IMR-90 (cell line): ENCODE measurements at regions not wholly inside any gene's neighbourhood (a gene's known extent, or its start where the extent isn't known, plus 50 kb on each side); places are given as distances from the start of the nearest gene placed in this dataset.

Experiments used
- ATAC-seq: fragments of 200-7000 bp; cut with Tn5 transposase; 2 replicates; pipeline ENCODE4 v1.9.1; 2020; ENCODE audit warnings: low read depth, mild to moderate bottlenecking, moderate library complexity
- BruUV-seq: library from RNA; stranded (reverse); fragments of 400-500 nt; replicated peaks from 2 replicates; lab custom pipeline; 2021; lab: Mats Ljungman, UMichigan
- CTCF ChIA-PET: fragments of 300-600 bp; formaldehyde crosslinking; extraction: SDS; loops from one replicate; lab custom pipeline; 2021; ENCODE audit warnings: antibody characterized with exemption; lab: Yijun Ruan, JAX
- POLR2A ChIA-PET: fragments of 300-600 bp; sonication (Branson Sonifier 250); formaldehyde crosslinking; loops from one replicate; lab custom pipeline; 2022; ENCODE audit warnings: antibody characterized with exemption; ENCODE audit not compliant: unreplicated experiment; lab: Charles Lee
- DNase-seq: peaks from one replicate; pipeline ENCODE4 v3.0.0; 2013
- H2AFZ ChIP-seq: replicated peaks from 2 replicates; pipeline ENCODE3; 2013; ENCODE audit warnings: low read length, mild to moderate bottlenecking; ENCODE audit not compliant: poor library complexity
- H2AK5ac ChIP-seq: 2 replicates; pipeline ENCODE4 v1.6.1; 2013; ENCODE audit warnings: low read depth, low read length, inconsistent platforms
- H2AK9ac ChIP-seq: replicated peaks from 2 replicates; pipeline ENCODE3; 2013; ENCODE audit warnings: mild to moderate bottlenecking, low read depth, low read length, moderate library complexity; ENCODE audit not compliant: poor library complexity
- H2BK120ac ChIP-seq: 2 replicates; pipeline ENCODE4 v1.6.1; 2013; ENCODE audit warnings: low read depth, low read length, inconsistent platforms
- H2BK15ac ChIP-seq: 3 replicates; pipeline ENCODE4 v1.6.1; 2013; ENCODE audit warnings: low read depth, low read length, inconsistent platforms
- H2BK20ac ChIP-seq: 2 replicates; pipeline ENCODE4 v1.6.1; 2013; ENCODE audit warnings: low read depth, mild to moderate bottlenecking, inconsistent platforms, low read length, moderate library complexity
- H2BK5ac ChIP-seq: 2 replicates; pipeline ENCODE4 v1.6.1; 2013; ENCODE audit warnings: mild to moderate bottlenecking, low read depth, low read length, inconsistent platforms; ENCODE audit not compliant: poor library complexity, severe bottlenecking
- H3K14ac ChIP-seq: replicated peaks from 2 replicates; pipeline ENCODE4 v1.6.1; 2013; ENCODE audit warnings: low read depth, low read length, inconsistent platforms
- H3K18ac ChIP-seq: 2 replicates; pipeline ENCODE4 v1.6.1; 2013; ENCODE audit warnings: low read depth, low read length, control low read depth
- H3K23ac ChIP-seq: 2 replicates; pipeline ENCODE4 v1.6.1; 2013; ENCODE audit warnings: low read depth, low read length, inconsistent platforms
- H3K27ac ChIP-seq: 2 replicates; pipeline ENCODE4 v1.5.1; 2013; ENCODE audit warnings: mild to moderate bottlenecking, control low read depth, low read length; ENCODE audit not compliant: insufficient read depth
- H3K27me3 ChIP-seq: 2 replicates; pipeline ENCODE4 v1.6.1; 2013; ENCODE audit warnings: low read length; ENCODE audit not compliant: control insufficient read depth, insufficient read depth
- H3K36me3 ChIP-seq: 2 replicates; pipeline ENCODE4 v1.6.1; 2013; ENCODE audit warnings: low read length, mixed read lengths; ENCODE audit not compliant: control insufficient read depth, insufficient read depth
- H3K4ac ChIP-seq: 2 replicates; pipeline ENCODE4 v1.6.1; 2013; ENCODE audit warnings: low read depth, low read length, inconsistent platforms
- H3K4me1 ChIP-seq: 2 replicates; pipeline ENCODE4 v1.6.1; 2013; ENCODE audit warnings: low read length, mixed read lengths; ENCODE audit not compliant: control insufficient read depth, insufficient read depth
- H3K4me2 ChIP-seq: 2 replicates; pipeline ENCODE4 v1.6.1; 2013; ENCODE audit warnings: low read depth, mild to moderate bottlenecking, control low read depth, low read length, moderate library complexity
- H3K4me3 ChIP-seq: 2 replicates; pipeline ENCODE4 v1.5.1; 2013; ENCODE audit warnings: low read depth, mild to moderate bottlenecking, control low read depth, low read length, moderate library complexity; ENCODE audit not compliant: insufficient read depth
- H3K56ac ChIP-seq: 2 replicates; pipeline ENCODE4 v1.6.1; 2013; ENCODE audit warnings: low read length, inconsistent platforms; ENCODE audit not compliant: insufficient read depth; ENCODE audit errors: extremely low read depth
- H3K79me1 ChIP-seq, 2 experiments: 2 replicates each; pipeline ENCODE4 v1.6.1; 2013; ENCODE audit warnings: low read length in 2 of 2, inconsistent platforms in 1 of 2, low read depth in 1 of 2
- H3K9ac ChIP-seq: 2 replicates; pipeline ENCODE4 v1.6.1; 2013; ENCODE audit warnings: low read depth, low read length, control low read depth
- H3K9me1 ChIP-seq: 2 replicates; pipeline ENCODE4 v1.6.1; 2013; ENCODE audit warnings: low read length, inconsistent platforms; ENCODE audit not compliant: insufficient read depth
- H3K9me3 ChIP-seq: 2 replicates; pipeline ENCODE4 v1.6.1; 2013; ENCODE audit warnings: low read length; ENCODE audit not compliant: control insufficient read depth, insufficient read depth
- H4K20me1 ChIP-seq: 2 replicates; pipeline ENCODE4 v1.6.1; 2013; ENCODE audit warnings: low read length, inconsistent platforms; ENCODE audit not compliant: insufficient read depth
- H4K5ac ChIP-seq: 2 replicates; pipeline ENCODE4 v1.6.1; 2013; ENCODE audit warnings: mild to moderate bottlenecking, low read depth, low read length, control low read depth
- H4K8ac ChIP-seq, 2 experiments: 2 replicates each; pipeline ENCODE4 v1.6.1; 2013; ENCODE audit warnings: low read depth in 2 of 2, low read length in 2 of 2, control low read depth in 1 of 2, inconsistent platforms in 1 of 2
- H4K91ac ChIP-seq: 2 replicates; pipeline ENCODE4 v1.6.1; 2013; ENCODE audit warnings: low read depth, low read length, inconsistent platforms; ENCODE audit not compliant: insufficient read depth
- BHLHE40 ChIP-seq: fragments of 150-350 bp; IDR thresholded peaks from 2 replicates; pipeline ENCODE4 v1.6.1; 2016; ENCODE audit warnings: mild to moderate bottlenecking, low read depth, low read length
- CEBPB ChIP-seq: IDR thresholded peaks from 2 replicates; pipeline ENCODE4 v1.6.1; 2012; ENCODE audit warnings: low read depth, low read length, improper control_type of control experiment
- CHD1 ChIP-seq: IDR thresholded peaks from 2 replicates; pipeline ENCODE4 v1.6.1; 2012; ENCODE audit warnings: low read depth, low read length, improper control_type of control experiment
- ELK1 ChIP-seq: fragments of 150-350 bp; IDR thresholded peaks from 2 replicates; pipeline ENCODE4 v1.6.1; 2016; ENCODE audit warnings: low read depth, mild to moderate bottlenecking, low read length, moderate library complexity, borderline replicate concordance
- FOS ChIP-seq: fragments of 150-350 bp; IDR thresholded peaks from 2 replicates; pipeline ENCODE4 v1.6.1; 2016; ENCODE audit warnings: low read depth, low read length
- MAFK ChIP-seq: IDR thresholded peaks from 2 replicates; pipeline ENCODE4 v1.6.1; 2012; ENCODE audit warnings: low read depth, low read length, improper control_type of control experiment
- MAZ ChIP-seq: IDR thresholded peaks from 2 replicates; pipeline ENCODE4 v1.6.1; 2012; ENCODE audit warnings: low read depth, mild to moderate bottlenecking, low read length, improper control_type of control experiment, moderate library complexity, borderline replicate concordance
- MXI1 ChIP-seq: IDR thresholded peaks from 2 replicates; pipeline ENCODE4 v1.6.1; 2012; ENCODE audit warnings: low read depth, mild to moderate bottlenecking, low read length, moderate library complexity, borderline replicate concordance
- NFE2L2 ChIP-seq: fragments of 150-350 bp; IDR thresholded peaks from 2 replicates; pipeline ENCODE4 v1.6.1; 2016; ENCODE audit warnings: low read depth, mild to moderate bottlenecking, low read length
- POLR2A ChIP-seq: IDR thresholded peaks from 2 replicates; pipeline ENCODE4 v1.6.1; 2012; ENCODE audit warnings: mild to moderate bottlenecking, low read depth, low read length
- RAD21 ChIP-seq: IDR thresholded peaks from 2 replicates; pipeline ENCODE4 v1.6.1; 2012; ENCODE audit warnings: low read length, improper control_type of control experiment
- RCOR1 ChIP-seq: IDR thresholded peaks from 2 replicates; pipeline ENCODE4 v1.6.1; 2012; ENCODE audit warnings: mild to moderate bottlenecking, low read length, improper control_type of control experiment; ENCODE audit not compliant: insufficient replicate concordance
- RFX5 ChIP-seq: IDR thresholded peaks from 2 replicates; pipeline ENCODE4 v1.8.0; 2012; ENCODE audit warnings: low read depth, mild to moderate bottlenecking, low read length, moderate library complexity
- SMC3 ChIP-seq: fragments of 150-350 bp; IDR thresholded peaks from 2 replicates; pipeline ENCODE4 v1.6.1; 2016; ENCODE audit warnings: low read depth, mild to moderate bottlenecking, antibody characterized with exemption, low read length, moderate library complexity
- USF2 ChIP-seq: fragments of 150-350 bp; IDR thresholded peaks from 2 replicates; pipeline ENCODE4 v1.6.1; 2017; ENCODE audit warnings: mild to moderate bottlenecking, antibody characterized with exemption, low read length, low read depth
- WGBS, 2 experiments: methylation state at CpG; one replicate each; pipeline versions ENCODE4 v1.1.5 to v1.1.7; 2013; ENCODE audit warnings: missing lambda C conversion rate in 2 of 2; ENCODE audit not compliant: insufficient read length in 1 of 2; ENCODE audit errors: extremely low coverage in 2 of 2; 5-methylcytosine and 5-hydroxymethylcytosine counted together
- dilution Hi-C: fragments of 300-500 bp; cut with HindIII; formaldehyde crosslinking; loops from one replicate; pipeline ENCODE4 v1.14.3; 2018; ENCODE audit warnings: low sequenced_read_pairs; ENCODE audit not compliant: unreplicated experiment
- in situ Hi-C: fragments of 300-500 bp; cut with MboI; formaldehyde crosslinking; loops from 3 replicates; pipeline ENCODE4 v1.14.3; 2019; ENCODE audit warnings: low sequenced_read_pairs, inconsistent platforms, mixed read lengths
- intact Hi-C: fragments of 100-400 bp; cut with micrococcal nuclease; formaldehyde crosslinking; loops from 2 replicates; pipeline ENCODE4 v1.10.0; 2022
- TF ChIP-seq, protein P1 (sequence below): conservative IDR thresholded peaks from 2 replicates; pipeline ENCODE4 v1.5.1; 2012; ENCODE audit warnings: mild to moderate bottlenecking, low read depth, low read length, improper control_type of control experiment

- H3K79me1 ChIP-seq, result no peaks in the 10 kb centered on the region
- no peak for DNase-seq
These were observed 136.5 kb upstream of the RBMS3 start for GRCh38 chr3:29144361-29144760.

More at GRCh38 chr3:29144361-29144760, 136.5 kb upstream of the RBMS3 start:
- H3K9me3 ChIP-seq, result no peaks in the 10 kb centered on the region
- intact Hi-C loops, result loop anchor here (2.0 to 5.0 kb wide), 2 partner anchors 136 to 618 kb away; partner anchors contain the start of gene RBMS3
- no peak overlapping the region for H2AFZ ChIP-seq
- no peaks in the 10 kb centered on the region for H4K20me1 ChIP-seq
- no peak overlapping the region for H2BK20ac ChIP-seq
- H3K14ac ChIP-seq, result no peak overlapping the region
- H3K4me3 ChIP-seq, result no peak overlapping the region
- H2BK5ac ChIP-seq, result no peak overlapping the region
- BruUV-seq, result no TSS peak
- CTCF ChIA-PET, result no interaction called here
- in situ Hi-C loops, result no loop called here
- no peak overlapping the region for H3K9ac ChIP-seq
- peak overlapping the region; percentile 26 for H2BK120ac ChIP-seq
- no peak overlapping the region for H2AK9ac ChIP-seq
- no peak overlapping the region for H3K4me2 ChIP-seq
- dilution Hi-C loops, result no loop called here
- H3K4me1 ChIP-seq, result peaks cover 10% of the 10 kb centered on the region
- H4K5ac ChIP-seq, result no peak overlapping the region
- no peaks in the 10 kb centered on the region for H3K27me3 ChIP-seq
- no CpG with 5 or more reads among the region's 3 CpGs for WGBS, 2 experiments
- H3K4ac ChIP-seq, result peak overlapping the region; percentile 1; the same call in 1 of the 2 replicates
- no peak overlapping the region for H3K56ac ChIP-seq
- H3K9me1 ChIP-seq, result peaks cover 4% of the 10 kb centered on the region
- TF ChIP-seq BHLHE40, result no peak
- no peak for TF ChIP-seq USF2
- no peak for TF ChIP-seq ELK1
- no peak for TF ChIP-seq CHD1
- no peak for TF ChIP-seq MAZ
- no peak for TF ChIP-seq FOS
- no peak for TF ChIP-seq RAD21
- TF ChIP-seq, protein P1, sequence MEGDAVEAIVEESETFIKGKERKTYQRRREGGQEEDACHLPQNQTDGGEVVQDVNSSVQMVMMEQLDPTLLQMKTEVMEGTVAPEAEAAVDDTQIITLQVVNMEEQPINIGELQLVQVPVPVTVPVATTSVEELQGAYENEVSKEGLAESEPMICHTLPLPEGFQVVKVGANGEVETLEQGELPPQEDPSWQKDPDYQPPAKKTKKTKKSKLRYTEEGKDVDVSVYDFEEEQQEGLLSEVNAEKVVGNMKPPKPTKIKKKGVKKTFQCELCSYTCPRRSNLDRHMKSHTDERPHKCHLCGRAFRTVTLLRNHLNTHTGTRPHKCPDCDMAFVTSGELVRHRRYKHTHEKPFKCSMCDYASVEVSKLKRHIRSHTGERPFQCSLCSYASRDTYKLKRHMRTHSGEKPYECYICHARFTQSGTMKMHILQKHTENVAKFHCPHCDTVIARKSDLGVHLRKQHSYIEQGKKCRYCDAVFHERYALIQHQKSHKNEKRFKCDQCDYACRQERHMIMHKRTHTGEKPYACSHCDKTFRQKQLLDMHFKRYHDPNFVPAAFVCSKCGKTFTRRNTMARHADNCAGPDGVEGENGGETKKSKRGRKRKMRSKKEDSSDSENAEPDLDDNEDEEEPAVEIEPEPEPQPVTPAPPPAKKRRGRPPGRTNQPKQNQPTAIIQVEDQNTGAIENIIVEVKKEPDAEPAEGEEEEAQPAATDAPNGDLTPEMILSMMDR, result no peak
- TF ChIP-seq POLR2A, result no peak
- TF ChIP-seq RCOR1, result no peak
- no peak for TF ChIP-seq CEBPB
- TF ChIP-seq SMC3, result no peak
- no peak for TF ChIP-seq RFX5
- no peak for TF ChIP-seq NFE2L2
- TF ChIP-seq MAFK, result no peak
- no peak for TF ChIP-seq MXI1
- POLR2A ChIA-PET, result no interaction called here
- H3K23ac ChIP-seq, result no peak overlapping the region
- no peak overlapping the region for H3K18ac ChIP-seq
- peak overlapping the region; percentile 53; the same call in 1 of the 2 replicates for H2AK5ac ChIP-seq
- ATAC-seq, result no peak
- peak overlapping the region; percentile 40; the same call in 1 of the 3 replicates for H2BK15ac ChIP-seq
- H3K36me3 ChIP-seq, result no peaks in the 10 kb centered on the region
- H4K8ac ChIP-seq, result no peak overlapping the region
- no peak overlapping the region for H3K27ac ChIP-seq
- H4K91ac ChIP-seq, result no peak overlapping the region
